ENCODE measurements at regions not wholly inside any gene's neighbourhood (a gene's known extent, or its start where the extent isn't known, plus 50 kb on each side); places are given as distances from the start of the nearest gene placed in this dataset.

GRCh38 chr5:152314196-152314829 is 90.8 kb downstream of the NMUR2 start:
- ATAC-seq (ENCODE audit: low read depth in 2 of 2) (no peak), DNase-seq (no peak)
- Histone ChIP-seq H3K27me3 (ENCODE audit: control insufficient read depth, insufficient read depth, low read length) (no peaks in the 10 kb centered on the region), H3K27ac (ENCODE audit: insufficient read depth, low read length, poor library complexity, severe bottlenecking) (no peak overlapping the region), H3K4me1 (ENCODE audit: control insufficient read depth, insufficient read depth, low read length, poor library complexity, severe bottlenecking) (no peaks in the 10 kb centered on the region), H3K9me3 (ENCODE audit: control insufficient read depth in 2 of 2, low read length in 2 of 2) (no peaks in the 10 kb centered on the region), H3K4me3 (ENCODE audit: low read depth, low read length) (no peak overlapping the region), H3K36me3 (ENCODE audit: control insufficient read depth, insufficient read depth, low read length) (no peaks in the 10 kb centered on the region)
- Mint-ChIP-seq H3K4me3 (no peak overlapping the region), H3K36me3 (no peaks in the 10 kb centered on the region), H3K9me3 (peaks cover 0 to 8% (median 0%) of the 10 kb centered on the region in 7 donors), H3K27ac (no peak overlapping the region), H3K4me1 (no peaks in the 10 kb centered on the region), H3K27me3 (no peaks in the 10 kb centered on the region)

DNA sequence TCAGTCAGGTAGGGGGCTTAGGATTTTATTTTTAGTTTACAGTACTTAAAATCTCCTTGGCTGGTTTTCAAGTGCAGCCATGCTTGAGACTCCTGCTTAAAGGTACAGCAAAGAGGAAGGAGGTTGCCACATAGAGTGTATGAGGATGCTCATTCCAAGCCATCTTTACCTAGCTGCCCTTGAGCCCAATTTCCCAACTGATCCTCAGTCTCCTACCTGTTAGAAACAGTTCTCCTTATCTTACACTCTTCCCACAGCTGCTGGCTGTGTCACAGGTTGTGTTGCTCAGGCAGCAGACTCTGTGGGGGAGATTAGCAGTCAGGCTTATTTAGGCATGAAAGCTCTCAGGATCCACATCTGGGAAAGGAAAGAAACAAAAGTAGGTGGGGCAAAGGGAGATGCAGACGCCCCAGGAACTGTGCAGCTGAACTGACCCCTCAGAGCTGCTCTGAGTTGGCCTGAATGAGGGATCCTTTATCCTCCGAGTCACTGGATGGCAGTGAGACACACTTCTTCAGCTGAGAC is 95.1 kb downstream of the NMUR2 start:
- H3K27me3 Mint-ChIP-seq, result peaks cover 4% of the 10 kb centered on the region
- H3K9me3 Mint-ChIP-seq, result peaks cover 0 to 8% (median 0%) of the 10 kb centered on the region in 7 donors
- Histone ChIP-seq H3K9me3 (ENCODE audit: control insufficient read depth in 2 of 2, low read length in 2 of 2) (no peaks in the 10 kb centered on the region), H3K36me3 (ENCODE audit: control insufficient read depth, insufficient read depth, low read length) (no peaks in the 10 kb centered on the region), H3K4me3 (ENCODE audit: low read depth, low read length) (no peak overlapping the region), H3K27ac (ENCODE audit: insufficient read depth, low read length, poor library complexity, severe bottlenecking) (no peak overlapping the region), H3K27me3 (ENCODE audit: control insufficient read depth, insufficient read depth, low read length) (no peaks in the 10 kb centered on the region), H3K4me1 (ENCODE audit: control insufficient read depth, insufficient read depth, low read length, poor library complexity, severe bottlenecking) (no peaks in the 10 kb centered on the region)
- no peaks in the 10 kb centered on the region for H3K4me1 Mint-ChIP-seq
- no peak overlapping the region for H3K27ac Mint-ChIP-seq
- no peak for ATAC-seq (ENCODE audit: low read depth in 2 of 2)
- DNase-seq, result no peak
- H3K4me3 Mint-ChIP-seq, result no peak overlapping the region
- no peaks in the 10 kb centered on the region for H3K36me3 Mint-ChIP-seq

DNA sequence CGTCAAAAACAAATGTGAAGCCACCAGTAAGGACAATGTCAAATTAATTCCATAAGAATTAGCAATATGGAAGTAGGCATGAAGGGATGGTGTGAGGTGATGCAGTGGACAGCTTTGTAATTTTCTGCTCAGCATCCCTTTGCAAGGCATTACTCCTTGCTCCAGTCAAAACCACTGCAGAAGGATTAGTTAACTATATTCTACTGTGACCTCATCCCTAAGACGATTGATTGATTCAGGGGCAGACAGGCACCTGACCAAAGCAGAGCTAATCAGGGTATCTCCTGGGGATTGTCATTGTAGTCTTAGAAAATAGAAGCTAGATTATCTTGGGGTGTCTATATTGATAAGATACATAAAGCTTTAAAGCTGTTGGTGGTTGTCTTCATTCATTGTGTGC is 98.7 kb downstream of the NMUR2 start:
- Histone ChIP-seq H3K9me3 (ENCODE audit: control insufficient read depth in 2 of 2, low read length in 2 of 2) (no peaks in the 10 kb centered on the region), H3K27ac (ENCODE audit: insufficient read depth, low read length, poor library complexity, severe bottlenecking) (no peak overlapping the region), H3K4me3 (ENCODE audit: low read depth, low read length) (no peak overlapping the region), H3K36me3 (ENCODE audit: control insufficient read depth, insufficient read depth, low read length) (no peaks in the 10 kb centered on the region), H3K27me3 (ENCODE audit: control insufficient read depth, insufficient read depth, low read length) (no peaks in the 10 kb centered on the region), H3K4me1 (ENCODE audit: control insufficient read depth, insufficient read depth, low read length, poor library complexity, severe bottlenecking) (no peaks in the 10 kb centered on the region)
- no peak overlapping the region for H3K4me3 Mint-ChIP-seq
- no peak for ATAC-seq (ENCODE audit: low read depth in 2 of 2)
- no peaks in the 10 kb centered on the region for H3K36me3 Mint-ChIP-seq
- no peak overlapping the region for H3K27ac Mint-ChIP-seq
- DNase-seq, result no peak
- peaks cover 0 to 5% (median 0%) of the 10 kb centered on the region in 7 donors for H3K9me3 Mint-ChIP-seq
- H3K4me1 Mint-ChIP-seq, result no peaks in the 10 kb centered on the region
- peaks cover 4% of the 10 kb centered on the region for H3K27me3 Mint-ChIP-seq

DNA sequence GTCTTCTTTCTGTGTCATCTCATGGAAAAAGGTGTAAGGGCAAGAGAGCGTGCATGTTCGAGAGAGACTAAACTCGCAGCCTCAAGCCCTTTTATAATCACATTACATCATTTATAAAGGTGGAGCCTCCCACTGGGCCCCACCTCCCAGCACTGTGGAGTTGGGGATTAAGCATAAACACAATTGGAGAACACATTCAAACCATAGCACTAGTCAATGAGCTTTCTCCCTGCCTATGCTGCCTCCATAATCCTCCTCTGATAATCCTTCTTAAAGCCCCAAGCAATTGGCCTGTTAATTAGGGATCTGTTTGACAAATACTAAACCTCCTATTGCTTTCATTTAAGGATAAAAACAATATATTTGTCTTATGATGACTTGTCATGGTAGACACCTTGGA is 99.6 kb downstream of the NMUR2 start:
- no peaks in the 10 kb centered on the region for H3K9me3 ChIP-seq (ENCODE audit: control insufficient read depth in 2 of 2, low read length in 2 of 2)
- H3K27ac Mint-ChIP-seq, result no peak overlapping the region
- DNase-seq, result no peak
- no peaks in the 10 kb centered on the region for H3K36me3 Mint-ChIP-seq
- no peak for ATAC-seq (ENCODE audit: low read depth in 2 of 2)
- no peak overlapping the region for H3K4me3 Mint-ChIP-seq
- H3K27me3 Mint-ChIP-seq, result peaks cover 4% of the 10 kb centered on the region
- no peaks in the 10 kb centered on the region for H3K36me3 ChIP-seq (ENCODE audit: control insufficient read depth, insufficient read depth, low read length)
- no peak overlapping the region for H3K27ac ChIP-seq (ENCODE audit: insufficient read depth, low read length, poor library complexity, severe bottlenecking)
- H3K4me1 Mint-ChIP-seq, result no peaks in the 10 kb centered on the region
- no peaks in the 10 kb centered on the region for H3K27me3 ChIP-seq (ENCODE audit: control insufficient read depth, insufficient read depth, low read length)
- H3K4me3 ChIP-seq (ENCODE audit: low read depth, low read length), result no peak overlapping the region
- H3K4me1 ChIP-seq (ENCODE audit: control insufficient read depth, insufficient read depth, low read length, poor library complexity, severe bottlenecking), result no peaks in the 10 kb centered on the region
- H3K9me3 Mint-ChIP-seq, result peaks cover 0 to 3% (median 0%) of the 10 kb centered on the region in 7 donors

DNA sequence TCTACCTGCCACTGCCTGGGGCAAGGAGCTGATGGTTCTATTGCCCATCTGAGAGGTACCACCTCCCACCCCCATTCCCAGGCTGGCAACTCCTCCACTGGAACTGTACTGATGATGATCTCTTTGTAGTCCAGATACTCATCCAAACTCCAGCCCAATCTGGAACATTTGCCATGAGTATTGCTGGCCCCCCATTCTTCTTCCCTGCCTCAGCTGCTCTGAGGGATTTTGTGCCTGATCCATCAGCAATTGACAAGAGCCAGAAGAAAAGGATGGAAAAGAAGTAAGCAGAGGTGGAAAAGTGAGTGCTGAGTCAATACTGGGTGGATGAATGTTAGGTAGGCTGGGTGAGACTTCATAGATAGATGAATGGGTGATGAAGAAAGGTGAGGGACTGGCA is 101.2 kb downstream of the NMUR2 start:
- no peaks in the 10 kb centered on the region for H3K9me3 ChIP-seq (ENCODE audit: control insufficient read depth in 2 of 2, low read length in 2 of 2)
- H3K27ac ChIP-seq (ENCODE audit: insufficient read depth, low read length, poor library complexity, severe bottlenecking), result no peak overlapping the region
- H3K36me3 ChIP-seq (ENCODE audit: control insufficient read depth, insufficient read depth, low read length), result no peaks in the 10 kb centered on the region
- DNase-seq, result no peak
- Mint-ChIP-seq H3K9me3 (peaks cover 0 to 3% (median 0%) of the 10 kb centered on the region in 7 donors), H3K4me3 (no peak overlapping the region), H3K27ac (no peak overlapping the region), H3K27me3 (peaks cover 9% of the 10 kb centered on the region), H3K4me1 (no peaks in the 10 kb centered on the region), H3K36me3 (no peaks in the 10 kb centered on the region)
- no peaks in the 10 kb centered on the region for H3K4me1 ChIP-seq (ENCODE audit: control insufficient read depth, insufficient read depth, low read length, poor library complexity, severe bottlenecking)
- no peaks in the 10 kb centered on the region for H3K27me3 ChIP-seq (ENCODE audit: control insufficient read depth, insufficient read depth, low read length)
- no peak overlapping the region for H3K4me3 ChIP-seq (ENCODE audit: low read depth, low read length)
- no peak for ATAC-seq (ENCODE audit: low read depth in 2 of 2)

- Histone ChIP-seq H3K36me3 (ENCODE audit: control insufficient read depth, insufficient read depth, low read length) (no peaks in the 10 kb centered on the region), H3K4me3 (ENCODE audit: low read depth, low read length) (no peak overlapping the region), H3K27ac (ENCODE audit: insufficient read depth, low read length, poor library complexity, severe bottlenecking) (no peak overlapping the region), H3K27me3 (ENCODE audit: control insufficient read depth, insufficient read depth, low read length) (no peaks in the 10 kb centered on the region), H3K4me1 (ENCODE audit: control insufficient read depth, insufficient read depth, low read length, poor library complexity, severe bottlenecking) (no peaks in the 10 kb centered on the region), H3K9me3 (ENCODE audit: control insufficient read depth in 2 of 2, low read length in 2 of 2) (no peaks in the 10 kb centered on the region)
- Mint-ChIP-seq H3K36me3 (no peaks in the 10 kb centered on the region), H3K27me3 (peaks cover 5% of the 10 kb centered on the region), H3K4me1 (no peaks in the 10 kb centered on the region), H3K4me3 (no peak overlapping the region), H3K9me3 (no peaks in the 10 kb centered on the region), H3K27ac (no peak overlapping the region)
- ATAC-seq (ENCODE audit: low read depth in 2 of 2) (no peak), DNase-seq (no peak)
These were observed 107.2 kb downstream of the NMUR2 start for GRCh38 chr5:152297866-152298265.

GRCh38 chr5:152293189-152293588 is 111.9 kb downstream of the NMUR2 start:
- H3K4me3 ChIP-seq (ENCODE audit: low read depth, low read length), result no peak overlapping the region
- no peaks in the 10 kb centered on the region for H3K9me3 ChIP-seq (ENCODE audit: control insufficient read depth in 2 of 2, low read length in 2 of 2)
- H3K4me1 ChIP-seq (ENCODE audit: control insufficient read depth, insufficient read depth, low read length, poor library complexity, severe bottlenecking), result no peaks in the 10 kb centered on the region
- no peaks in the 10 kb centered on the region for H3K36me3 Mint-ChIP-seq
- H3K27me3 Mint-ChIP-seq, result no peaks in the 10 kb centered on the region
- no peak overlapping the region for H3K27ac ChIP-seq (ENCODE audit: insufficient read depth, low read length, poor library complexity, severe bottlenecking)
- no peaks in the 10 kb centered on the region for H3K27me3 ChIP-seq (ENCODE audit: control insufficient read depth, insufficient read depth, low read length)
- DNase-seq (no peak), ATAC-seq (ENCODE audit: low read depth in 2 of 2) (no peak)
- no peak overlapping the region for H3K4me3 Mint-ChIP-seq
- peaks cover 0 to 3% (median 0%) of the 10 kb centered on the region in 7 donors for H3K9me3 Mint-ChIP-seq
- H3K36me3 ChIP-seq (ENCODE audit: control insufficient read depth, insufficient read depth, low read length), result no peaks in the 10 kb centered on the region
- no peak overlapping the region for H3K27ac Mint-ChIP-seq
- H3K4me1 Mint-ChIP-seq, result no peaks in the 10 kb centered on the region

- Histone ChIP-seq H3K9me3 (ENCODE audit: control insufficient read depth in 2 of 2, low read length in 2 of 2) (no peaks in the 10 kb centered on the region), H3K4me3 (ENCODE audit: low read depth, low read length) (no peak overlapping the region), H3K4me1 (ENCODE audit: control insufficient read depth, insufficient read depth, low read length, poor library complexity, severe bottlenecking) (no peaks in the 10 kb centered on the region), H3K27ac (ENCODE audit: insufficient read depth, low read length, poor library complexity, severe bottlenecking) (no peak overlapping the region), H3K27me3 (ENCODE audit: control insufficient read depth, insufficient read depth, low read length) (no peaks in the 10 kb centered on the region), H3K36me3 (ENCODE audit: control insufficient read depth, insufficient read depth, low read length) (no peaks in the 10 kb centered on the region)
- peaks cover 0 to 3% (median 0%) of the 10 kb centered on the region in 7 donors for H3K9me3 Mint-ChIP-seq
- DNase-seq (no peak), ATAC-seq (ENCODE audit: low read depth in 2 of 2) (no peak)
- H3K4me1 Mint-ChIP-seq, result no peaks in the 10 kb centered on the region
- no peaks in the 10 kb centered on the region for H3K27me3 Mint-ChIP-seq
- no peak overlapping the region for H3K27ac Mint-ChIP-seq
- no peaks in the 10 kb centered on the region for H3K36me3 Mint-ChIP-seq
- H3K4me3 Mint-ChIP-seq, result no peak overlapping the region
These were observed 114.9 kb downstream of the NMUR2 start for GRCh38 chr5:152290181-152290580.

Measured in CD4-positive, CD25-positive, alpha-beta regulatory T cell (primary cell).